Suprapubic skin (tissue), 4 donors: ENCODE measurements at regions not wholly inside any gene's neighbourhood (a gene's known extent, or its start where the extent isn't known, plus 50 kb on each side); places are given as distances from the start of the nearest gene placed in this dataset.

ENCODE experiments used
- DNase-seq, 2 donors: peaks; one replicate each; pipeline ENCODE4 v3.0.0-alpha.2; 2019; ENCODE audit warnings: low spot score in 2 of 2
- H3K27ac ChIP-seq: fragments of 200-600 bp; sonication (generic); one replicate; pipeline ENCODE4 v1.5.1; 2019
- H3K27me3 ChIP-seq: fragments of 200-600 bp; sonication (generic); one replicate; pipeline ENCODE4 v1.5.1; 2019
- H3K36me3 ChIP-seq: fragments of 200-600 bp; sonication (generic); one replicate; pipeline ENCODE4 v1.5.1; 2019
- H3K4me1 ChIP-seq: fragments of 200-600 bp; sonication (generic); one replicate; pipeline ENCODE4 v1.5.1; 2019
- H3K4me3 ChIP-seq: fragments of 200-600 bp; sonication (generic); one replicate; pipeline ENCODE4 v1.5.1; 2019; ENCODE audit warnings: mild to moderate bottlenecking
- H3K9me3 ChIP-seq: fragments of 200-600 bp; sonication (generic); one replicate; pipeline ENCODE4 v1.5.1; 2019
- EP300 ChIP-seq: sonication (generic); formaldehyde crosslinking; IDR thresholded peaks from one replicate; pipeline ENCODE4 v1.6.1; 2017; ENCODE audit warnings: antibody characterized with exemption
- POLR2A ChIP-seq, 2 donors: fragments of 450-650 bp; IDR thresholded peaks; one replicate each; pipeline ENCODE4 v1.6.1; 2017; ENCODE audit warnings: antibody characterized with exemption in 2 of 2, mild to moderate bottlenecking in 2 of 2, moderate library complexity in 2 of 2
- POLR2AphosphoS5 ChIP-seq, 3 donors: sonication (generic); formaldehyde crosslinking; IDR thresholded peaks; one replicate each; pipeline ENCODE4 v1.6.1; 2017; ENCODE audit warnings: antibody characterized with exemption in 3 of 3
- WGBS: methylation state at CpG from one replicate; pipeline ENCODE4 v1.1.5; 2018; 5-methylcytosine and 5-hydroxymethylcytosine counted together
- TF ChIP-seq, protein P1 (sequence below), 2 donors: fragments of 200-600 bp in 1 of 2; fragments of 450-650 bp in 1 of 2; sonication (generic) in 1 of 2; IDR thresholded peaks; one replicate each; pipeline ENCODE4 v1.5.1; 2016 to 2019; ENCODE audit warnings: antibody characterized with exemption in 2 of 2, mild to moderate bottlenecking in 1 of 2, moderate library complexity in 1 of 2

DNA sequence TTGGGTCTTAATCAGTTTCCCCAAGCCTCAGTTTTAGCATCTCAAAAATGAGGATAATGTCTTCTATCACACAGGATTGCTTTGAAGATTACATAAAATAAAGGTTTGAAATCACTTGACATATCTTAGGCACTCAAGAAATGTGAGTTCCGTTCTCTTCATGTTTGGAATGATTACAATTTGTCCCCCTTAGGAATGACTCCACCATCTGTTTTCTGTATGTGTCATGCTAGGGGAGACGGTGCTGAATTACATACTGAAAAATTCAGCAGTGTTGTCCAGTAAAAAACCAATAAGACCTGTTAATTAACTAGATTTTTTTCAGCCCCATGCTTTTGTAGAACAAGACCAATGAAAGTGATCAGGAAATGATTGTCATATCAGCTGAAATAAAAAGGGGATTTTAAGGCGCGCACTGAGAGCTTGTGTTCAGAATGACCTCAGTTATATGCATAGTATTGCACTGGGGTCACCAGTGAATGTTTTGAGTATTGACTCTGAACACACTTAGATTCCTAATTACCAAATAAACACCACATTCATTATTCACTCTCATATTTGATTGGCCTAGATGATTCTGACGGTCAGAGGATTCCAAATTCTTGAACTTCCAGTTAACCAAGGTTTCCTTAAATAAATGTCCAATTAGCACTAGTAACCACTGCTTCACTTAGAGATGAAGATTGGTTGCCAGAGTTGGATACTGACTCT, 114.5 kb upstream of the KCNK2 start:
- Histone ChIP-seq H3K4me1 (no peaks in the 10 kb centered on the region), H3K4me3 (no peak overlapping the region), H3K9me3 (no peaks in the 10 kb centered on the region), H3K27me3 (no peaks in the 10 kb centered on the region), H3K27ac (no peak overlapping the region), H3K36me3 (no peaks in the 10 kb centered on the region)
- no peak for TF ChIP-seq POLR2A (IDR thresholded peaks at IDR 0.05)
- TF ChIP-seq, protein P1, sequence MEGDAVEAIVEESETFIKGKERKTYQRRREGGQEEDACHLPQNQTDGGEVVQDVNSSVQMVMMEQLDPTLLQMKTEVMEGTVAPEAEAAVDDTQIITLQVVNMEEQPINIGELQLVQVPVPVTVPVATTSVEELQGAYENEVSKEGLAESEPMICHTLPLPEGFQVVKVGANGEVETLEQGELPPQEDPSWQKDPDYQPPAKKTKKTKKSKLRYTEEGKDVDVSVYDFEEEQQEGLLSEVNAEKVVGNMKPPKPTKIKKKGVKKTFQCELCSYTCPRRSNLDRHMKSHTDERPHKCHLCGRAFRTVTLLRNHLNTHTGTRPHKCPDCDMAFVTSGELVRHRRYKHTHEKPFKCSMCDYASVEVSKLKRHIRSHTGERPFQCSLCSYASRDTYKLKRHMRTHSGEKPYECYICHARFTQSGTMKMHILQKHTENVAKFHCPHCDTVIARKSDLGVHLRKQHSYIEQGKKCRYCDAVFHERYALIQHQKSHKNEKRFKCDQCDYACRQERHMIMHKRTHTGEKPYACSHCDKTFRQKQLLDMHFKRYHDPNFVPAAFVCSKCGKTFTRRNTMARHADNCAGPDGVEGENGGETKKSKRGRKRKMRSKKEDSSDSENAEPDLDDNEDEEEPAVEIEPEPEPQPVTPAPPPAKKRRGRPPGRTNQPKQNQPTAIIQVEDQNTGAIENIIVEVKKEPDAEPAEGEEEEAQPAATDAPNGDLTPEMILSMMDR (IDR thresholded peaks at IDR 0.05): no peak
- no peak for TF ChIP-seq POLR2AphosphoS5 (IDR thresholded peaks at IDR 0.05)
- no peak for TF ChIP-seq EP300
- DNase-seq: no peak
- WGBS: 73% methylated on average over 5 of the region's 5 CpGs

DNA sequence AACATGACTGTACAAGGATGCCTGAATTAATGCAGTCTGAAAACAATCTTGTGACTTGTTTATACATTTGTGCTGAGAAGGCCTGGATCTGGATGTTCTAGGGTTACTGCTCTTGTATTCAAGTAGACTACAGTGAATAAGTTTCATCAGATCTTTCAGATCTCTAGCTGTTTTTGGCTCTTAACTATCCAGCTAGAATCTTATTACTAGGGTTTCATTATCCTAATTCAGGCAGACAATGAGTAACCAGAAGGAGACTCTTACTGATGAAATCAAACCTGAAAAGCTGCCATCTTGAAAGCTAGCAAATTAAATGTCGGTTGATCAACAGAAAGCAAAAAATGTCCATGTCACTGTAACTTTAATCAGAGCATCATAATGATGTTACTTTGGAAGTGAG, 112.5 kb upstream of the KCNK2 start:
- no peaks in the 10 kb centered on the region for H3K4me1 ChIP-seq
- no peak for DNase-seq
- WGBS: 86% methylated on average over 1 of the region's 1 CpG
- TF ChIP-seq EP300 (no peak), POLR2AphosphoS5 (IDR thresholded peaks at IDR 0.05) (no peak), POLR2A (IDR thresholded peaks at IDR 0.05) (no peak)
- TF ChIP-seq, protein P1 (IDR thresholded peaks at IDR 0.05): no peak
- no peak overlapping the region for H3K27ac ChIP-seq
- no peaks in the 10 kb centered on the region for H3K9me3 ChIP-seq
- no peaks in the 10 kb centered on the region for H3K27me3 ChIP-seq
- no peak overlapping the region for H3K4me3 ChIP-seq
- no peaks in the 10 kb centered on the region for H3K36me3 ChIP-seq

DNA sequence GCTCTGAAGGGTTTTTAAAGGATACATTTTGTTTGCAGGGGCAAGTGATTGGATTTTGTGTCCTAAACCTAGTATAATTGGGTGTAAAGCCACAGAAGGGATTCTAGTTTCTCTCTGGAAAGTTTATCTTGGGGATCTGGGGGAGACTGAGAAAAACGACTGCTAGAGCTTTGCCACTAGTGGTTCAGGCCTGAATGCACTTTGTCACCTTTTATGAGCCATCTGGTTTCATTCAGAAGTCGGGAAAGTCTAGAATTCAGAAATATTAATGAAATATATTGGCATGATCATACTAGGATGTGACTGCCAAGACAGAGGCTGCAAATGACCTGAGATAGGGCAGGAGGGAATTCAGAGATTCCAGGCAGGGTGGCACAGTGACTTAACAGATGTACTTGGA, 111.5 kb upstream of the KCNK2 start:
- Histone ChIP-seq H3K9me3 (no peaks in the 10 kb centered on the region), H3K27ac (no peak overlapping the region), H3K36me3 (no peaks in the 10 kb centered on the region), H3K4me3 (no peak overlapping the region), H3K4me1 (no peaks in the 10 kb centered on the region), H3K27me3 (no peaks in the 10 kb centered on the region)
- 40% methylated on average over 2 of the region's 2 CpGs for WGBS
- no peak for DNase-seq
- TF ChIP-seq, protein P1 (IDR thresholded peaks at IDR 0.05): no peak
- TF ChIP-seq POLR2A (IDR thresholded peaks at IDR 0.05): no peak
- TF ChIP-seq POLR2AphosphoS5 (IDR thresholded peaks at IDR 0.05): no peak
- TF ChIP-seq EP300: no peak

DNA sequence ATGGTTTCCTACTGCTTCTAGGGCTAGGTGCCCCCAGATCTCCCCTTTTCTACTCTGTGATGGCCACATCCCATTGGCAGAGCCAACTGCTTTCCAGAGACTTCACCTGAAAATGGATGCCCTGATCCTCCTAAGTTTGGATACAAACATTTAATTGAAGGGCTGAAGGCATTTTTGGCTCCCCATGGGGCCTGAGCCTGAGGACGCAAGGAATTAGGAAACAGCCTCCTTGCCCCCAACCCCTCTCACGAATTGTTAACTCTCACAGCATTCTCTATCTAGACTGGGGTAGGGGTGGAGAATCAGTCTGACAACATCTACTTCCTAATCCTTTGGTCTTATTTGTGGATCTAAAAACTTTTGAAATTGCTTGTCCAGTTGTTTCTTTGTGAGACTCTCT, 108.5 kb upstream of the KCNK2 start:
- TF ChIP-seq, protein P1 (IDR thresholded peaks at IDR 0.05): no peak
- TF ChIP-seq POLR2AphosphoS5 (IDR thresholded peaks at IDR 0.05): no peak
- no peak for TF ChIP-seq EP300
- TF ChIP-seq POLR2A (IDR thresholded peaks at IDR 0.05): no peak
- Histone ChIP-seq H3K9me3 (no peaks in the 10 kb centered on the region), H3K27ac (no peak overlapping the region), H3K27me3 (no peaks in the 10 kb centered on the region), H3K4me3 (no peak overlapping the region), H3K4me1 (no peaks in the 10 kb centered on the region), H3K36me3 (no peaks in the 10 kb centered on the region)
- WGBS: 83% methylated on average over 2 of the region's 2 CpGs
- no peak for DNase-seq

DNA sequence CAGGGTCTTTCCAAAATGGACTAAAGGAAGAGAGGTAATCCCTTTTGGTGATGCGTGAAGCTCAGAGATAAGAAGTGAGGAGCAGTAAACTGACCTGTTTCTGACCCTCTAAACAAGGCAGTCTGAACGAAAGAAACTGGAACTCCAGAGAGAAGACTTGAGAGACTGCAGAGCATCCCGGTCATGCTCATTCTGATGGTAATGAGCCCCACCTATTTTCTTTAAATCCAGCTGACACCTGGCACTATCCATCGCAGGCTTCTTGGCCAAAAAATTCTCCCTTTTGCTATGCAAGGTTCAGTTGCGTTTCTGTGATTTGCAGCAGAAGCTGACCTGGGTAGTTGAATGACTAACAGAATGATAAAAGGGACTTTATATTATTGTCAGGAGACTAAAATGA, 105.9 kb upstream of the KCNK2 start:
- no peak for DNase-seq
- Histone ChIP-seq H3K27me3 (no peaks in the 10 kb centered on the region), H3K4me1 (no peaks in the 10 kb centered on the region), H3K36me3 (no peaks in the 10 kb centered on the region), H3K4me3 (no peak overlapping the region), H3K27ac (no peak overlapping the region), H3K9me3 (no peaks in the 10 kb centered on the region)
- TF ChIP-seq EP300 (no peak), POLR2A (IDR thresholded peaks at IDR 0.05) (no peak), POLR2AphosphoS5 (IDR thresholded peaks at IDR 0.05) (no peak)
- TF ChIP-seq, protein P1 (IDR thresholded peaks at IDR 0.05): no peak
- 60% methylated on average over 5 of the region's 5 CpGs for WGBS
